PC-9 (cell line): ENCODE measurements at regions not wholly inside any gene's neighbourhood (a gene's known extent, or its start where the extent isn't known, plus 50 kb on each side); places are given as distances from the start of the nearest gene placed in this dataset.

Experiments used
- BruUV-seq: library from RNA; stranded (reverse); fragments of 400-500 nt; replicated peaks from 2 replicates; lab custom pipeline; 2021; lab: Mats Ljungman, UMichigan
- CTCF ChIA-PET: fragments of 300-600 bp; sonication (Branson Sonifier 250); formaldehyde crosslinking; loops from one replicate; lab custom pipeline; 2022; ENCODE audit warnings: antibody characterized with exemption; lab: Charles Lee
- POLR2A ChIA-PET: fragments of 300-600 bp; sonication (Branson Sonifier 250); formaldehyde crosslinking; loops from one replicate; lab custom pipeline; 2022; ENCODE audit warnings: antibody characterized with exemption; ENCODE audit not compliant: unreplicated experiment; lab: Charles Lee
- DNase-seq, 2 experiments: peaks; one replicate each; pipeline versions ENCODE4 v3.0.0 to v3.0.0-alpha.2; 2015 to 2022; ENCODE audit warnings: mixed read lengths in 1 of 2
- H2AFZ ChIP-seq: fragments of 200-600 bp; sonication (generic); 2 replicates; pipeline ENCODE4 v1.8.1; 2017; ENCODE audit warnings: antibody characterized with exemption
- H3F3A ChIP-seq: fragments of 200-600 bp; sonication (generic); 2 replicates; pipeline ENCODE4 v1.8.1; 2017; ENCODE audit warnings: antibody characterized with exemption, mild to moderate bottlenecking, low read depth; ENCODE audit not compliant: insufficient read depth
- H3K27ac ChIP-seq: fragments of 200-600 bp; sonication (generic); 2 replicates; pipeline ENCODE4 v1.6.1; 2016; ENCODE audit warnings: mixed run types
- H3K27me3 ChIP-seq: fragments of 200-600 bp; sonication (generic); 2 replicates; pipeline ENCODE4 v1.6.1; 2016; ENCODE audit warnings: low read depth, mixed run types; ENCODE audit not compliant: insufficient read depth
- H3K36me3 ChIP-seq: fragments of 200-600 bp; sonication (generic); 2 replicates; pipeline ENCODE4 v1.6.1; 2016; ENCODE audit warnings: low read depth, mixed run types
- H3K4me1 ChIP-seq: fragments of 200-600 bp; sonication (generic); replicated peaks from 2 replicates; pipeline ENCODE4 v1.6.1; 2016; ENCODE audit warnings: mixed run types; ENCODE audit not compliant: insufficient read depth
- H3K4me2 ChIP-seq: fragments of 200-600 bp; sonication (generic); 2 replicates; pipeline ENCODE4 v1.6.1; 2017; ENCODE audit warnings: mixed run types
- H3K4me3 ChIP-seq: fragments of 200-600 bp; sonication (generic); 2 replicates; pipeline ENCODE4 v1.6.1; 2016; ENCODE audit warnings: mixed run types
- H3K79me2 ChIP-seq: fragments of 200-600 bp; sonication (generic); 2 replicates; pipeline ENCODE4 v1.6.1; 2017; ENCODE audit warnings: low read depth, mixed run types
- H3K9me2 ChIP-seq: fragments of 200-600 bp; sonication (generic); 2 replicates; pipeline ENCODE4 v1.8.1; 2017; ENCODE audit warnings: mild to moderate bottlenecking; ENCODE audit not compliant: insufficient read depth
- H3K9me3 ChIP-seq: fragments of 200-600 bp; sonication (generic); 2 replicates; pipeline ENCODE4 v1.8.1; 2016; ENCODE audit warnings: low read depth; ENCODE audit not compliant: insufficient read depth
- H4K20me1 ChIP-seq: fragments of 200-600 bp; sonication (generic); 2 replicates; pipeline ENCODE4 v1.8.1; 2017; ENCODE audit not compliant: insufficient read depth
- EZH2 ChIP-seq: fragments of 200-600 bp; sonication (generic); IDR thresholded peaks from 2 replicates; pipeline ENCODE4 v1.8.0; 2017; ENCODE audit warnings: antibody characterized with exemption, low read depth
- intact Hi-C: fragments of 100-400 bp; cut with micrococcal nuclease; formaldehyde crosslinking; loops from one replicate; pipeline ENCODE4 v1.10.0; 2022; ENCODE audit not compliant: unreplicated experiment
- TF ChIP-seq, protein P1 (sequence below): fragments of 200-600 bp; sonication (generic); conservative IDR thresholded peaks from 2 replicates; pipeline ENCODE4 v1.6.1; 2017; ENCODE audit warnings: mixed run types, antibody characterized with exemption, mild to moderate bottlenecking, moderate library complexity

GRCh38 chr4:30922625-30923024, 202.5 kb downstream of the PCDH7 start:
- H4K20me1 ChIP-seq = no peaks in the 10 kb centered on the region
- H3K79me2 ChIP-seq = no peaks in the 10 kb centered on the region
- POLR2A ChIA-PET = no interaction called here
- H3K9me3 ChIP-seq = no peaks in the 10 kb centered on the region
- H3F3A ChIP-seq = no peaks in the 10 kb centered on the region; the same call in 1 of the 2 replicates
- H2AFZ ChIP-seq = no peak overlapping the region
- no peaks in the 10 kb centered on the region for H3K9me2 ChIP-seq
- H3K36me3 ChIP-seq = no peaks in the 10 kb centered on the region
- DNase-seq = no peak
- TF ChIP-seq, protein P1, sequence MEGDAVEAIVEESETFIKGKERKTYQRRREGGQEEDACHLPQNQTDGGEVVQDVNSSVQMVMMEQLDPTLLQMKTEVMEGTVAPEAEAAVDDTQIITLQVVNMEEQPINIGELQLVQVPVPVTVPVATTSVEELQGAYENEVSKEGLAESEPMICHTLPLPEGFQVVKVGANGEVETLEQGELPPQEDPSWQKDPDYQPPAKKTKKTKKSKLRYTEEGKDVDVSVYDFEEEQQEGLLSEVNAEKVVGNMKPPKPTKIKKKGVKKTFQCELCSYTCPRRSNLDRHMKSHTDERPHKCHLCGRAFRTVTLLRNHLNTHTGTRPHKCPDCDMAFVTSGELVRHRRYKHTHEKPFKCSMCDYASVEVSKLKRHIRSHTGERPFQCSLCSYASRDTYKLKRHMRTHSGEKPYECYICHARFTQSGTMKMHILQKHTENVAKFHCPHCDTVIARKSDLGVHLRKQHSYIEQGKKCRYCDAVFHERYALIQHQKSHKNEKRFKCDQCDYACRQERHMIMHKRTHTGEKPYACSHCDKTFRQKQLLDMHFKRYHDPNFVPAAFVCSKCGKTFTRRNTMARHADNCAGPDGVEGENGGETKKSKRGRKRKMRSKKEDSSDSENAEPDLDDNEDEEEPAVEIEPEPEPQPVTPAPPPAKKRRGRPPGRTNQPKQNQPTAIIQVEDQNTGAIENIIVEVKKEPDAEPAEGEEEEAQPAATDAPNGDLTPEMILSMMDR = no peak
- TF ChIP-seq EZH2 = no peak
- no peaks in the 10 kb centered on the region for H3K27me3 ChIP-seq
- no peaks in the 10 kb centered on the region for H3K4me1 ChIP-seq
- H3K27ac ChIP-seq = no peak overlapping the region
- no TSS peak for BruUV-seq
- CTCF ChIA-PET = interaction anchor here (0.6 kb wide), 1 partner anchor 194 kb away, joined by 6 read pairs; no protein-coding TSS in a partner anchor
- H3K4me2 ChIP-seq = no peak overlapping the region
- H3K4me3 ChIP-seq = no peak overlapping the region
- intact Hi-C loops = no loop called here

DNA sequence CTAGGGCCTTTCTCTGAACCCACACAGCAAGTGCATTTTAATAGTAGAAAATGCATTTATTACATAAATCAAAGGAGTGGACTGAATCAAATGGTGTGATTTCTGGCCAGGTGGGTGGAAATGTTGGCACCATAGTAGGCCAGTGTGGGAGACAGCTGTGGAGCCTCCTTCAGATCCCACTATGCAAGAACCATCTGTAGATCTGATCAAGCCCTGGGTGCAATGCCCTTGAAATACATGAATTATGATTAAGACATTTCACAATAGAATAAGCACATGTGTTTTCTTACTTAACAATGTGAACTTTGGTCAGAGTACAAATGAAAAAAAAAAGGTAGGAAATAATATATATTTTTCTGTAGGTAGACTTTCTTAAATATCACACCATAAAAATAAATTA, 204.3 kb downstream of the PCDH7 start:
- Histone ChIP-seq H3K4me2 (no peak overlapping the region), H3K79me2 (no peaks in the 10 kb centered on the region), H3F3A (no peaks in the 10 kb centered on the region; the same call in 1 of the 2 replicates), H4K20me1 (no peaks in the 10 kb centered on the region), H3K4me1 (no peaks in the 10 kb centered on the region), H3K9me3 (no peaks in the 10 kb centered on the region), H3K27me3 (no peaks in the 10 kb centered on the region), H3K27ac (no peak overlapping the region), H2AFZ (no peak overlapping the region), H3K36me3 (no peaks in the 10 kb centered on the region), H3K9me2 (no peaks in the 10 kb centered on the region), H3K4me3 (no peak overlapping the region)
- intact Hi-C loops = no loop called here
- ChIA-PET POLR2A (no interaction called here), CTCF (no interaction called here)
- TF ChIP-seq, protein P1 = no peak
- TF ChIP-seq EZH2 = no peak
- BruUV-seq = no TSS peak
- DNase-seq = no peak

DNA sequence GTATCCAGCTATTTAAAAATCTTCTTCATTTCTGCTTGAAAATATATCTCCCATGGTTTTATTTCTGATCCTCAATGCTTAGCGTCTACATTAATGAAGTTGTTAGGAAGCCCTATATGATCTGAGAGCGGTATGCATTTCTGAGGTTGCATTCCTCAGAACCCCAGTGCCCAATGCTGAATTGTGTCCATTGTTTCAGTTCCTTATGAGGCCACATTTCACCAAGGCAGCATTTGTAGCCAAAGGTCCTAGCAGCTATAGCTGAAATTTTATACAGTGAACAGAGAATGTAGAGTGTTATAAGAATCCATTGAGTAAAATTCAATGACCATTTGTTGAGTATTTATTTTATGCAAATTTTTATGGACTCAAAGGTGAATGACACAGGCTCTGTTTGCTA, 209.5 kb downstream of the PCDH7 start:
- Histone ChIP-seq H3K79me2 (no peaks in the 10 kb centered on the region), H3K27ac (no peak overlapping the region), H3K36me3 (no peaks in the 10 kb centered on the region), H3K27me3 (no peaks in the 10 kb centered on the region), H4K20me1 (no peaks in the 10 kb centered on the region), H3K9me2 (no peaks in the 10 kb centered on the region), H3K4me1 (no peaks in the 10 kb centered on the region), H3K4me3 (no peak overlapping the region), H3F3A (no peaks in the 10 kb centered on the region), H3K9me3 (0 out of 2 replicates have a peak, but pooled peaks cover 2% of the 10 kb centered on the region), H3K4me2 (no peak overlapping the region), H2AFZ (no peak overlapping the region)
- intact Hi-C loops = no loop called here
- no peak for TF ChIP-seq EZH2
- TF ChIP-seq, protein P1 = no peak
- no peak for DNase-seq
- ChIA-PET POLR2A (no interaction called here), CTCF (no interaction called here)
- no TSS peak for BruUV-seq
